ENCODE measurements at regions not wholly inside any gene's neighbourhood (a gene's known extent, or its start where the extent isn't known, plus 50 kb on each side); places are given as distances from the start of the nearest gene placed in this dataset.

GRCh38 chr16:85332175-85332574 is 219.9 kb upstream of the CIBAR2 start:
- intact Hi-C loops (cut with DNase I): no loop called here
- ATAC-seq: no peak
- no peak for DNase-seq (ENCODE audit: missing footprints)

GRCh38 chr16:85333337-85333736 is 221.1 kb upstream of the CIBAR2 start:
- ATAC-seq (no peak), DNase-seq (ENCODE audit: missing footprints) (no peak)
- intact Hi-C loops (cut with DNase I): no loop called here

GRCh38 chr16:85333744-85334640 is 221.7 kb upstream of the CIBAR2 start:
- no peak for DNase-seq (ENCODE audit: missing footprints)
- ATAC-seq: no peak
- intact Hi-C loops (cut with DNase I): no loop called here

GRCh38 chr16:85334718-85335583 is 222.7 kb upstream of the CIBAR2 start:
- intact Hi-C loops (cut with DNase I): no loop called here
- DNase-seq (ENCODE audit: missing footprints): no peak
- no peak for ATAC-seq

GRCh38 chr16:85335584-85336491 is 223.6 kb upstream of the CIBAR2 start:
- no peak for DNase-seq (ENCODE audit: missing footprints)
- intact Hi-C loops (cut with DNase I): no loop called here
- ATAC-seq: no peak

GRCh38 chr16:85337910-85338637 is 225.8 kb upstream of the CIBAR2 start:
- intact Hi-C loops (cut with DNase I): no loop called here

GRCh38 chr16:85338638-85338982 is 226.3 kb upstream of the CIBAR2 start:
- no peak for DNase-seq (ENCODE audit: missing footprints)
- no peak for ATAC-seq
- intact Hi-C loops (cut with DNase I): no loop called here

More at GRCh38 chr16:85337910-85338637, 225.8 kb upstream of the CIBAR2 start:
- no peak for DNase-seq (ENCODE audit: missing footprints)
- no peak for ATAC-seq

GRCh38 chr16:85338989-85339685 is 226.9 kb upstream of the CIBAR2 start:
- ATAC-seq (no peak), DNase-seq (ENCODE audit: missing footprints) (no peak)
- intact Hi-C loops (cut with DNase I): no loop called here

GRCh38 chr16:85341972-85342695 is 229.9 kb upstream of the CIBAR2 start:
- ATAC-seq: no peak
- intact Hi-C loops (cut with DNase I): no loop called here
- no peak for DNase-seq (ENCODE audit: missing footprints)

GRCh38 chr16:85344502-85345128 is 232.3 kb upstream of the CIBAR2 start:
- ATAC-seq: no peak
- no peak for DNase-seq (ENCODE audit: missing footprints)
- intact Hi-C loops (cut with DNase I): no loop called here

- DNase-seq (ENCODE audit: missing footprints): no peak
- intact Hi-C loops (cut with DNase I): no loop called here
- ATAC-seq: no peak
These were observed 232.9 kb upstream of the CIBAR2 start for GRCh38 chr16:85345129-85345639.

- intact Hi-C loops (cut with DNase I): no loop called here
- DNase-seq (ENCODE audit: missing footprints) (no peak), ATAC-seq (no peak)
These were observed 234.3 kb upstream of the CIBAR2 start for GRCh38 chr16:85346404-85347212.

GRCh38 chr16:85347213-85347591 is 234.9 kb upstream of the CIBAR2 start:
- ATAC-seq (no peak), DNase-seq (ENCODE audit: missing footprints) (no peak)
- intact Hi-C loops (cut with DNase I): no loop called here

GRCh38 chr16:85348065-85348840 is 236.0 kb upstream of the CIBAR2 start:
- DNase-seq (ENCODE audit: missing footprints) (no peak), ATAC-seq (no peak)
- intact Hi-C loops (cut with DNase I): no loop called here

GRCh38 chr16:85348911-85349334 is 236.7 kb upstream of the CIBAR2 start:
- no peak for ATAC-seq
- no peak for DNase-seq (ENCODE audit: missing footprints)
- intact Hi-C loops (cut with DNase I): no loop called here

Data from Right ventricle myocardium inferior (tissue), 1 donor.